ENCODE measurements at regions not wholly inside any gene's neighbourhood (a gene's known extent, or its start where the extent isn't known, plus 50 kb on each side); places are given as distances from the start of the nearest gene placed in this dataset.
"Not testable (repeated sequence)": the region's sequence is repeated elsewhere in the genome, so short reads cannot be mapped to it uniquely, and the experiment has no call there.

DNA sequence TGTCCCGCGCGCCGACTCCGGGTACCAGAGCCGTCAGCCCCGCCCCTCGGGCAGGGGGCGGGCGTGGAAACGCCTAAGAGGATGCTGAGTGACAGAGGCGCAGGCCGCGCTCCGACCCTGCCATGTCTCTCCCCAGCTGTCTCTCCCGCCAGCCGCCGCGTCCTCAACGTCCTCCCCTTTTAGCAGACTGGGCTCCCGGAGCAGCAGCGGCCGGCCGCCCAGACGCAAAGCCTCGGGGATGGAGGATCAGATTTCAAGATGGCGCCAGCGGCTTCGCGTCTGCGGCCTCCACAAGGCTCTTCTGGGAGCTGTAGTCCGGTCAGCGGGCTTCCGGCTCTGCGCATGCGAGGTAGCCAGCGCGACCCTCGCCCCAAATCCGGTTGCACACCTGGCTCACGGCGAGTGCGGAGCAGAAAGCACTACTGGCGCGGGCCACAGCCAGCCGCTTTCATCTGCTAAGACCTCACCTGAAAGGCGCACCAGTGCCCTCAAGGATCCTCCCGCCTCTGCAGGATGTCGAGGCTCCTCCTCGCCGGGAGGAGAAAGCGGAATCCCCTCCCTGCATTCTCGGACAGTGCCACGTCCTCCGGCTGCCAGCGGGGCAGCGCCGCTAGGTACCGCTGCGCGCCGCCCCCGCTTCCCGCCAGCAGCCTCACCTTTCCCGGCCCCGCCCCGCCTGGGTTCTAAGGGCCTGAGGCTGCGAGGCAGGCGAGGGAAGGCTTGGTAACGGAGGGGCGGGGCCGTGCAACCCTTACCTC, 143.6 kb downstream of the NBPF8 start:
- H3K79me2 ChIP-seq (ENCODE audit: insufficient read depth, low read length); H3K9ac ChIP-seq (ENCODE audit: low read length); H3K9me2 ChIP-seq (ENCODE audit: insufficient read depth); intact Hi-C loops (cut with micrococcal nuclease); H4K20me1 ChIP-seq (ENCODE audit: insufficient read depth); BruUV-seq (replicated peaks); H3K36me3 ChIP-seq (ENCODE audit: control insufficient read depth in 1 of 2, insufficient read depth in 2 of 2, low read length in 2 of 2); H3K9me3 ChIP-seq (ENCODE audit: control insufficient read depth in 1 of 2, insufficient read depth in 1 of 2, low read depth in 1 of 2, low read length in 2 of 2); POLR2A ChIA-PET; H2AFZ ChIP-seq (ENCODE audit: low read depth, low read length, poor library complexity, severe bottlenecking); H3K27me3 ChIP-seq (ENCODE audit: insufficient read depth, low read length); CTCF ChIA-PET; H3K4me1 ChIP-seq (ENCODE audit: control insufficient read depth in 1 of 2, insufficient read depth in 2 of 2, low read length in 2 of 2); RAD21 ChIA-PET (ENCODE audit: low non-redundant PET in 1 of 2, low total read pairs in 2 of 2, uncharacterized antibody in 2 of 2, unreplicated experiment in 2 of 2): not testable (repeated sequence)
- TF ChIP-seq YY1 (IDR thresholded peaks at IDR 0.05; ENCODE audit: extremely low read depth, insufficient replicate concordance, low read depth, low read length): peak; percentile 5
- DNase-seq (ENCODE audit: low read depth, low spot score) (peak; percentile 63), ATAC-seq (peak; percentile 94)
- Histone ChIP-seq H3K4me2 (ENCODE audit: low read length) (peak overlapping the region; percentile 43; the same call in 1 of the 2 replicates), H3K27ac (ENCODE audit: low read depth, low read length) (peak overlapping the region; percentile 38; the same call in 1 of the 2 replicates), H3K4me3 (replicated peaks in 1 of 2; ENCODE audit: low read depth in 1 of 2, low read length in 2 of 2) (peak overlapping the region; percentile 37 to 40)

DNA sequence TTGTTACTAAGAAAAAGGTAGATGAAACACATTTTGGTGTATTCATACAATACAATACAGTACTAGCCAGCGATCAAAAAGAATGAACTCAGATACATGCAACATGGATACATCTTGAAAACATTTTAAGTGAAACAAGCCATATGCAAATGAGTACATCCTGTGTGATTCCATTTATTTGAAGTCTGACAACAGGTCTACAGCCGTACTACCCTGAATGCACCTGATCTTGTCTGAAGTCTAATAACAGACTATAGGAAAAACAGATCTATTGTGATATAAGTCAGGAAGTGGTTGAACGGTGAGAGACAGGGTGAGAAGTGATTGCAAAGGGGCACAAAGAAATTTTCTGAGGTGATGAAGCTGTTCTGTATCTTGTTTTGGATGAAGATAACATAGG, 146.9 kb downstream of the NBPF8 start:
- ATAC-seq; H3K36me3 ChIP-seq (ENCODE audit: control insufficient read depth in 1 of 2, insufficient read depth in 2 of 2, low read length in 2 of 2); H2AFZ ChIP-seq (ENCODE audit: low read depth, low read length, poor library complexity, severe bottlenecking); H3K9me3 ChIP-seq (ENCODE audit: control insufficient read depth in 1 of 2, insufficient read depth in 1 of 2, low read depth in 1 of 2, low read length in 2 of 2); H3K9me2 ChIP-seq (ENCODE audit: insufficient read depth); intact Hi-C loops (cut with micrococcal nuclease); DNase-seq (ENCODE audit: low read depth, low spot score); CTCF ChIA-PET; H3K27ac ChIP-seq (ENCODE audit: low read depth, low read length); H3K4me2 ChIP-seq (ENCODE audit: low read length); H4K20me1 ChIP-seq (ENCODE audit: insufficient read depth); H3K9ac ChIP-seq (ENCODE audit: low read length); H3K27me3 ChIP-seq (ENCODE audit: insufficient read depth, low read length); H3K79me2 ChIP-seq (ENCODE audit: insufficient read depth, low read length); RAD21 ChIA-PET (ENCODE audit: low non-redundant PET in 1 of 2, low total read pairs in 2 of 2, uncharacterized antibody in 2 of 2, unreplicated experiment in 2 of 2); BruUV-seq (replicated peaks); H3K4me3 ChIP-seq (replicated peaks in 1 of 2; ENCODE audit: low read depth in 1 of 2, low read length in 2 of 2); H3K4me1 ChIP-seq (ENCODE audit: control insufficient read depth in 1 of 2, insufficient read depth in 2 of 2, low read length in 2 of 2); POLR2A ChIA-PET: not testable (repeated sequence)

DNA sequence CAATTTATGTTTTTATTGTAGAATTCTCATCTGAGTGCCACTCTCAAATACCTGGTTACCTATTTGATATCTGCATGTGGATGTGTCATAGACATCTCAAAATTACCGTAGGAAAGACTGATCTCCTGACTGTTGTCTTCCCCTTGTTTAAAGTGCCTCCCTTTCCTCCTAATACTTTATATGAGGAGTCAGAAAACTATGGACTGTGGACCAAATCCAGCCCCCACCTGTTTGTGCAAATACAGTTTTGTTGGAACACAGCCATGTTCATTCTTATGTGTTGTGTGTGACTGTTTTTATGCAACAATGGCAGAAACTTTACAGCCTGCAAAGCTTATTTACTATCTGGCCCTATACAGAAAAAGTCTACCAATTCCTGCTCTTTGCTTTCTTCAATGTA, 150.6 kb downstream of the NBPF8 start:
- H4K20me1 ChIP-seq (ENCODE audit: insufficient read depth); BruUV-seq (replicated peaks); POLR2A ChIA-PET; H3K27me3 ChIP-seq (ENCODE audit: insufficient read depth, low read length); ATAC-seq; H3K9me2 ChIP-seq (ENCODE audit: insufficient read depth); RAD21 ChIA-PET (ENCODE audit: low non-redundant PET in 1 of 2, low total read pairs in 2 of 2, uncharacterized antibody in 2 of 2, unreplicated experiment in 2 of 2); DNase-seq (ENCODE audit: low read depth, low spot score); intact Hi-C loops (cut with micrococcal nuclease); H2AFZ ChIP-seq (ENCODE audit: low read depth, low read length, poor library complexity, severe bottlenecking); H3K36me3 ChIP-seq (ENCODE audit: control insufficient read depth in 1 of 2, insufficient read depth in 2 of 2, low read length in 2 of 2); H3K4me2 ChIP-seq (ENCODE audit: low read length); H3K79me2 ChIP-seq (ENCODE audit: insufficient read depth, low read length); H3K27ac ChIP-seq (ENCODE audit: low read depth, low read length); H3K9me3 ChIP-seq (ENCODE audit: control insufficient read depth in 1 of 2, insufficient read depth in 1 of 2, low read depth in 1 of 2, low read length in 2 of 2); CTCF ChIA-PET; H3K9ac ChIP-seq (ENCODE audit: low read length); H3K4me1 ChIP-seq (ENCODE audit: control insufficient read depth in 1 of 2, insufficient read depth in 2 of 2, low read length in 2 of 2); H3K4me3 ChIP-seq (replicated peaks in 1 of 2; ENCODE audit: low read depth in 1 of 2, low read length in 2 of 2): not testable (repeated sequence)

DNA sequence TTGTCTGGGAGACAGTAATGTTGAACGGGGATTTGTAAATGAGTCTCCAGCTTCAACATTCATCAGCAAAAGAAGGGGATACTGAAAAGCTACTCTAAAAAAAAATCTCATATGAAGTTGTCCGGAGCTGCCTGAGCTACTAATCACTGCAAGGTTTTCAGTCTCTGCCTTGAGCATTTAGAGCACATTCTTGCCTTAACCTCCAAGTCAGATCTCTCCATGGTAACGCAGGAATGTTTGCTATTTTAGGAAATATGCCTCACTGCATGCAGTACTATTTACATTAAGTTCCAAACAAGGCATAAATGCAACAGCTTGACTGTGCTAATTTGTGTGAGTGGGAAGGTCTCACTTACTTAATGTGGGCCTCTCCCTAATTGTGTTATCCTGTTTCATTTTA, 152.8 kb downstream of the NBPF8 start:
- H3K4me2 ChIP-seq (ENCODE audit: low read length); H3K27ac ChIP-seq (ENCODE audit: low read depth, low read length); ATAC-seq; intact Hi-C loops (cut with micrococcal nuclease); DNase-seq (ENCODE audit: low read depth, low spot score); RAD21 ChIA-PET (ENCODE audit: low non-redundant PET in 1 of 2, low total read pairs in 2 of 2, uncharacterized antibody in 2 of 2, unreplicated experiment in 2 of 2); H3K9me2 ChIP-seq (ENCODE audit: insufficient read depth); H3K9me3 ChIP-seq (ENCODE audit: control insufficient read depth in 1 of 2, insufficient read depth in 1 of 2, low read depth in 1 of 2, low read length in 2 of 2); H3K4me1 ChIP-seq (ENCODE audit: control insufficient read depth in 1 of 2, insufficient read depth in 2 of 2, low read length in 2 of 2); H3K9ac ChIP-seq (ENCODE audit: low read length); H3K79me2 ChIP-seq (ENCODE audit: insufficient read depth, low read length); CTCF ChIA-PET; H4K20me1 ChIP-seq (ENCODE audit: insufficient read depth); POLR2A ChIA-PET; BruUV-seq (replicated peaks); H2AFZ ChIP-seq (ENCODE audit: low read depth, low read length, poor library complexity, severe bottlenecking); H3K36me3 ChIP-seq (ENCODE audit: control insufficient read depth in 1 of 2, insufficient read depth in 2 of 2, low read length in 2 of 2); H3K27me3 ChIP-seq (ENCODE audit: insufficient read depth, low read length); H3K4me3 ChIP-seq (replicated peaks in 1 of 2; ENCODE audit: low read depth in 1 of 2, low read length in 2 of 2): not testable (repeated sequence)

All from HCT116 (cell line).